ELF-1 (cell line): ENCODE measurements at regions not wholly inside any gene's neighbourhood (a gene's known extent, or its start where the extent isn't known, plus 50 kb on each side); places are given as distances from the start of the nearest gene placed in this dataset.
"Not testable (repeated sequence)": the region's sequence is repeated elsewhere in the genome, so short reads cannot be mapped to it uniquely, and the experiment has no call there.

ENCODE experiments used
- DNase-seq: peaks from one replicate; pipeline ENCODE4 v3.0.0-alpha.2; 2016; ENCODE audit warnings: low read depth, low spot score

- no peak for DNase-seq
Measured at GRCh38 chr11:42296910-42297309, 837.5 kb upstream of the LRRC4C start.

GRCh38 chr11:42299780-42300179 lies 840.3 kb upstream of the LRRC4C start:
- no peak for DNase-seq

GRCh38 chr11:42301777-42302176 lies 842.3 kb upstream of the LRRC4C start:
- DNase-seq = no peak

GRCh38 chr11:42311514-42311913 lies 852.1 kb upstream of the LRRC4C start:
- DNase-seq = no peak

GRCh38 chr11:42311944-42312343 lies 852.5 kb upstream of the LRRC4C start:
- no peak for DNase-seq

GRCh38 chr11:42315267-42315666 lies 855.8 kb upstream of the LRRC4C start:
- DNase-seq = no peak

GRCh38 chr11:42315846-42316245 lies 856.4 kb upstream of the LRRC4C start:
- no peak for DNase-seq

- DNase-seq = no peak
Measured at GRCh38 chr11:42319921-42320320, 860.5 kb upstream of the LRRC4C start.

GRCh38 chr11:42329929-42330565 lies 870.6 kb upstream of the LRRC4C start:
- DNase-seq = no peak

GRCh38 chr11:42337786-42338455 lies 878.5 kb upstream of the LRRC4C start:
- no peak for DNase-seq

- DNase-seq = no peak
Measured at GRCh38 chr11:42344204-42344792, 884.8 kb upstream of the LRRC4C start.

GRCh38 chr11:42345933-42346332 lies 886.5 kb upstream of the LRRC4C start:
- DNase-seq = no peak

GRCh38 chr11:42363701-42364100 lies 904.2 kb upstream of the LRRC4C start:
- DNase-seq = no peak

GRCh38 chr11:42390116-42390515 lies 921.7 kb upstream of the API5 start:
- no peak for DNase-seq

- DNase-seq = no peak
Measured at GRCh38 chr11:42397483-42397882, 914.3 kb upstream of the API5 start.

- peak; percentile 54 for DNase-seq
Measured at GRCh38 chr11:42407341-42407740, 904.5 kb upstream of the API5 start.

- DNase-seq = no peak
Measured at GRCh38 chr11:42410251-42410955, 901.4 kb upstream of the API5 start.

GRCh38 chr11:42412590-42412989 lies 899.2 kb upstream of the API5 start:
- DNase-seq = no peak

- no peak for DNase-seq
Measured at GRCh38 chr11:42417691-42418090, 894.1 kb upstream of the API5 start.

GRCh38 chr11:42422090-42422489 lies 889.7 kb upstream of the API5 start:
- DNase-seq = no peak

- not testable (repeated sequence) for DNase-seq
Measured at GRCh38 chr11:42434911-42435310, 876.9 kb upstream of the API5 start.

GRCh38 chr11:42444406-42444805 lies 867.4 kb upstream of the API5 start:
- no peak for DNase-seq
